ENCODE measurements at regions not wholly inside any gene's neighbourhood (a gene's known extent, or its start where the extent isn't known, plus 50 kb on each side); places are given as distances from the start of the nearest gene placed in this dataset.

GRCh38 chr3:84008623-84009022 lies 950.2 kb upstream of the CADM2 start:
- Histone ChIP-seq H3K27ac (ENCODE audit: low read length) (no peak overlapping the region), H3K36me3 (ENCODE audit: control insufficient read depth in 2 of 2, extremely low read depth in 1 of 2, insufficient read depth in 1 of 2, low read length in 1 of 2) (no peaks in the 10 kb centered on the region), H3K9me3 (peaks cover 2% of the 10 kb centered on the region), H3K27me3 (replicated peaks in 1 of 2; ENCODE audit: control insufficient read depth in 2 of 2, extremely low read depth in 1 of 2, insufficient read depth in 2 of 2, low read length in 1 of 2) (no peaks in the 10 kb centered on the region), H3K4me3 (ENCODE audit: control insufficient read depth in 1 of 2, extremely low read depth in 1 of 2, low read length in 1 of 2) (no peak overlapping the region), H3K4me1 (ENCODE audit: control insufficient read depth in 1 of 2, extremely low read depth in 1 of 2, insufficient read depth in 2 of 2, low read length in 2 of 2) (no peaks in the 10 kb centered on the region)
- Mint-ChIP-seq H3K4me3 (no peak overlapping the region), H3K27ac (no peak overlapping the region), H3K27me3 (no peaks in the 10 kb centered on the region), H3K4me1 (no peaks in the 10 kb centered on the region), H3K36me3 (no peaks in the 10 kb centered on the region), H3K9me3 (peaks cover 22 to 26% (median 25%) of the 10 kb centered on the region in 3 donors)
- POLR2A ChIA-PET = no interaction called here
- CTCF ChIA-PET = no interaction called here
- no peak for ATAC-seq (replicated peaks in 1 of 4)
- WGBS (ENCODE audit: insufficient coverage) = no CpG with 5 or more reads among the region's 1 CpG
- no peak for DNase-seq

GRCh38 chr3:84023842-84024241 lies 934.9 kb upstream of the CADM2 start:
- Mint-ChIP-seq H3K4me1 (no peaks in the 10 kb centered on the region), H3K36me3 (no peaks in the 10 kb centered on the region), H3K27ac (no peak overlapping the region), H3K4me3 (no peak overlapping the region), H3K9me3 (peaks cover 0 to 19% (median 13%) of the 10 kb centered on the region in 3 donors), H3K27me3 (no peaks in the 10 kb centered on the region)
- Histone ChIP-seq H3K27ac (ENCODE audit: low read length) (no peak overlapping the region), H3K4me3 (ENCODE audit: control insufficient read depth in 1 of 2, extremely low read depth in 1 of 2, low read length in 1 of 2) (no peak overlapping the region), H3K9me3 (peaks cover 2% of the 10 kb centered on the region), H3K27me3 (replicated peaks in 1 of 2; ENCODE audit: control insufficient read depth in 2 of 2, extremely low read depth in 1 of 2, insufficient read depth in 2 of 2, low read length in 1 of 2) (no peaks in the 10 kb centered on the region), H3K4me1 (ENCODE audit: control insufficient read depth in 1 of 2, extremely low read depth in 1 of 2, insufficient read depth in 2 of 2, low read length in 2 of 2) (no peaks in the 10 kb centered on the region), H3K36me3 (ENCODE audit: control insufficient read depth in 2 of 2, extremely low read depth in 1 of 2, insufficient read depth in 1 of 2, low read length in 1 of 2) (no peaks in the 10 kb centered on the region)
- DNase-seq = no peak
- 96% methylated on average over 3 of the region's 4 CpGs for WGBS (ENCODE audit: insufficient coverage)
- ATAC-seq (replicated peaks in 1 of 4) = no peak
- ChIA-PET POLR2A (no interaction called here), CTCF (no interaction called here)

- no peak overlapping the region for H3K4me3 Mint-ChIP-seq
- no peaks in the 10 kb centered on the region for H3K36me3 Mint-ChIP-seq
- ChIA-PET POLR2A (interaction anchor here in 1 of 2 donors (0.6 kb wide), 1 partner anchor 13 kb away, joined by 3 read pairs; no protein-coding TSS in a partner anchor), CTCF (no interaction called here)
- H3K27me3 Mint-ChIP-seq = no peaks in the 10 kb centered on the region
- no peak for DNase-seq
- ATAC-seq (replicated peaks in 1 of 4) = no peak
- no peak overlapping the region for H3K27ac ChIP-seq (ENCODE audit: low read length)
- no peaks in the 10 kb centered on the region for H3K36me3 ChIP-seq (ENCODE audit: control insufficient read depth in 2 of 2, extremely low read depth in 1 of 2, insufficient read depth in 1 of 2, low read length in 1 of 2)
- H3K4me1 Mint-ChIP-seq = no peaks in the 10 kb centered on the region
- no peaks in the 10 kb centered on the region for H3K27me3 ChIP-seq (replicated peaks in 1 of 2; ENCODE audit: control insufficient read depth in 2 of 2, extremely low read depth in 1 of 2, insufficient read depth in 2 of 2, low read length in 1 of 2)
- H3K9me3 Mint-ChIP-seq = peaks cover 21 to 33% (median 29%) of the 10 kb centered on the region in 3 donors
- no peak overlapping the region for H3K4me3 ChIP-seq (ENCODE audit: control insufficient read depth in 1 of 2, extremely low read depth in 1 of 2, low read length in 1 of 2)
- H3K4me1 ChIP-seq (ENCODE audit: control insufficient read depth in 1 of 2, extremely low read depth in 1 of 2, insufficient read depth in 2 of 2, low read length in 2 of 2) = no peaks in the 10 kb centered on the region
- no CpG with 5 or more reads among the region's 3 CpGs for WGBS (ENCODE audit: insufficient coverage)
- no peak overlapping the region for H3K27ac Mint-ChIP-seq
- no peaks in the 10 kb centered on the region for H3K9me3 ChIP-seq
Observed at GRCh38 chr3:84039099-84039498, 919.7 kb upstream of the CADM2 start.

- Mint-ChIP-seq H3K36me3 (no peaks in the 10 kb centered on the region), H3K4me1 (no peaks in the 10 kb centered on the region), H3K27me3 (no peaks in the 10 kb centered on the region), H3K27ac (no peak overlapping the region), H3K4me3 (no peak overlapping the region), H3K9me3 (peaks cover 6 to 12% (median 7%) of the 10 kb centered on the region in 3 donors)
- no peak overlapping the region for H3K4me3 ChIP-seq (ENCODE audit: control insufficient read depth in 1 of 2, extremely low read depth in 1 of 2, low read length in 1 of 2)
- no peaks in the 10 kb centered on the region for H3K9me3 ChIP-seq
- no CpG with 5 or more reads among the region's 3 CpGs for WGBS (ENCODE audit: insufficient coverage)
- ChIA-PET POLR2A (no interaction called here), CTCF (no interaction called here)
- H3K27me3 ChIP-seq (replicated peaks in 1 of 2; ENCODE audit: control insufficient read depth in 2 of 2, extremely low read depth in 1 of 2, insufficient read depth in 2 of 2, low read length in 1 of 2) = no peaks in the 10 kb centered on the region
- ATAC-seq (replicated peaks in 1 of 4) (no peak), DNase-seq (no peak)
- H3K27ac ChIP-seq (ENCODE audit: low read length) = no peak overlapping the region
- no peaks in the 10 kb centered on the region for H3K4me1 ChIP-seq (ENCODE audit: control insufficient read depth in 1 of 2, extremely low read depth in 1 of 2, insufficient read depth in 2 of 2, low read length in 2 of 2)
- no peaks in the 10 kb centered on the region for H3K36me3 ChIP-seq (ENCODE audit: control insufficient read depth in 2 of 2, extremely low read depth in 1 of 2, insufficient read depth in 1 of 2, low read length in 1 of 2)
Observed at GRCh38 chr3:84042399-84043106, 916.2 kb upstream of the CADM2 start.

GRCh38 chr3:84066915-84067314 lies 891.9 kb upstream of the CADM2 start:
- Mint-ChIP-seq H3K27ac (no peak overlapping the region), H3K4me3 (no peak overlapping the region), H3K4me1 (no peaks in the 10 kb centered on the region), H3K36me3 (no peaks in the 10 kb centered on the region), H3K27me3 (no peaks in the 10 kb centered on the region), H3K9me3 (peaks cover 5 to 16% (median 11%) of the 10 kb centered on the region in 3 donors)
- Histone ChIP-seq H3K9me3 (no peaks in the 10 kb centered on the region), H3K27me3 (replicated peaks in 1 of 2; ENCODE audit: control insufficient read depth in 2 of 2, extremely low read depth in 1 of 2, insufficient read depth in 2 of 2, low read length in 1 of 2) (no peaks in the 10 kb centered on the region), H3K36me3 (ENCODE audit: control insufficient read depth in 2 of 2, extremely low read depth in 1 of 2, insufficient read depth in 1 of 2, low read length in 1 of 2) (no peaks in the 10 kb centered on the region), H3K27ac (ENCODE audit: low read length) (no peak overlapping the region), H3K4me3 (ENCODE audit: control insufficient read depth in 1 of 2, extremely low read depth in 1 of 2, low read length in 1 of 2) (no peak overlapping the region), H3K4me1 (ENCODE audit: control insufficient read depth in 1 of 2, extremely low read depth in 1 of 2, insufficient read depth in 2 of 2, low read length in 2 of 2) (no peaks in the 10 kb centered on the region)
- ATAC-seq (replicated peaks in 1 of 4) (no peak), DNase-seq (no peak)
- POLR2A ChIA-PET = no interaction called here
- CTCF ChIA-PET = no interaction called here
- WGBS (ENCODE audit: insufficient coverage) = 67% methylated on average over 1 of the region's 1 CpG

- H3K36me3 Mint-ChIP-seq = no peaks in the 10 kb centered on the region
- no peaks in the 10 kb centered on the region for H3K4me1 Mint-ChIP-seq
- no peaks in the 10 kb centered on the region for H3K9me3 ChIP-seq
- DNase-seq (no peak), ATAC-seq (replicated peaks in 1 of 4) (no peak)
- H3K9me3 Mint-ChIP-seq = peaks cover 8 to 23% (median 13%) of the 10 kb centered on the region in 3 donors
- H3K27me3 ChIP-seq (replicated peaks in 1 of 2; ENCODE audit: control insufficient read depth in 2 of 2, extremely low read depth in 1 of 2, insufficient read depth in 2 of 2, low read length in 1 of 2) = no peaks in the 10 kb centered on the region
- H3K36me3 ChIP-seq (ENCODE audit: control insufficient read depth in 2 of 2, extremely low read depth in 1 of 2, insufficient read depth in 1 of 2, low read length in 1 of 2) = no peaks in the 10 kb centered on the region
- H3K27ac ChIP-seq (ENCODE audit: low read length) = no peak overlapping the region
- ChIA-PET CTCF (no interaction called here), POLR2A (no interaction called here)
- WGBS (ENCODE audit: insufficient coverage) = 84% methylated on average over 4 of the region's 4 CpGs
- H3K4me3 ChIP-seq (ENCODE audit: control insufficient read depth in 1 of 2, extremely low read depth in 1 of 2, low read length in 1 of 2) = no peak overlapping the region
- H3K27ac Mint-ChIP-seq = no peak overlapping the region
- H3K4me1 ChIP-seq (ENCODE audit: control insufficient read depth in 1 of 2, extremely low read depth in 1 of 2, insufficient read depth in 2 of 2, low read length in 2 of 2) = no peaks in the 10 kb centered on the region
- H3K27me3 Mint-ChIP-seq = no peaks in the 10 kb centered on the region
- no peak overlapping the region for H3K4me3 Mint-ChIP-seq
Observed at GRCh38 chr3:84073664-84074063, 885.1 kb upstream of the CADM2 start.

- no peaks in the 10 kb centered on the region for H3K9me3 ChIP-seq
- H3K36me3 ChIP-seq (ENCODE audit: control insufficient read depth in 2 of 2, extremely low read depth in 1 of 2, insufficient read depth in 1 of 2, low read length in 1 of 2) = no peaks in the 10 kb centered on the region
- WGBS (ENCODE audit: insufficient coverage) = no CpG with 5 or more reads among the region's 2 CpGs
- Mint-ChIP-seq H3K27ac (no peak overlapping the region), H3K27me3 (no peaks in the 10 kb centered on the region), H3K36me3 (no peaks in the 10 kb centered on the region), H3K4me3 (no peak overlapping the region), H3K4me1 (no peaks in the 10 kb centered on the region), H3K9me3 (peaks cover 8 to 19% (median 11%) of the 10 kb centered on the region in 3 donors)
- DNase-seq (no peak), ATAC-seq (replicated peaks in 1 of 4) (no peak)
- H3K4me3 ChIP-seq (ENCODE audit: control insufficient read depth in 1 of 2, extremely low read depth in 1 of 2, low read length in 1 of 2) = no peak overlapping the region
- ChIA-PET CTCF (no interaction called here), POLR2A (no interaction called here)
- no peak overlapping the region for H3K27ac ChIP-seq (ENCODE audit: low read length)
- no peaks in the 10 kb centered on the region for H3K27me3 ChIP-seq (replicated peaks in 1 of 2; ENCODE audit: control insufficient read depth in 2 of 2, extremely low read depth in 1 of 2, insufficient read depth in 2 of 2, low read length in 1 of 2)
- H3K4me1 ChIP-seq (ENCODE audit: control insufficient read depth in 1 of 2, extremely low read depth in 1 of 2, insufficient read depth in 2 of 2, low read length in 2 of 2) = no peaks in the 10 kb centered on the region
Observed at GRCh38 chr3:84074767-84075166, 884.0 kb upstream of the CADM2 start.
